ENCODE measurements at regions not wholly inside any gene's neighbourhood (a gene's known extent, or its start where the extent isn't known, plus 50 kb on each side); places are given as distances from the start of the nearest gene placed in this dataset.

DNA sequence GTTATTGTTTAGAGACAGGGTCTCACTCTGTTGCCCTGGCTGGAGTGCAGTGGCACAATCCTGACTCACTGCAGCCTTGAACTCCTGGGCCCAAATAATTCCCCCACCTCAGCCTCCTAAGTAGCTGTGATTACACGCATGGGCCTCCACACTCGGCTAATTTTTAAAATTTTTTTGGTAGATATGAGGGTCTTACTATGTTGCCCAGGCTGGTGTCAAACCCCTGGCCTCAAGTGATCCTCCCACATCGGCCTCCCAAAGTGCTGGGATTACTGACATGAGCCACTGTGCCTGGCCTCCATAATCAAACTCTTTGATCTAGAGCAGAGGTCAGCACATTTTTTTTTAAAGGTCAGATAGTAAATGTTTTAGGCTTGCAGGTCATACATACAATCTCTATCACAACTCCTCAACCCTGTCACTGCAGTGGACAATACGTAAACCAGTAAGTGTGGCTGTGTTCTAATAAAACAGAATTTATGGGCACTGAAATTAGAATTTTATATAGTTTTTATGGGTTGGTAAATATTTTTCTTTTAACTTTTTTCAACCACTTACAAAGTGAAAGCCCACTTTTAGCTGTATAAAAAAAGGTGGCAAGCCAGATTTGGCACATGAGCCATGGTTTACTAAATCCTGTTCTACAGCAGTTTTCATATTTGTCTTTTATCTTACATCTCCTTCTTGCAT lies 105.1 kb upstream of the RAPGEF2 start:
- H3K27ac Mint-ChIP-seq: no peak overlapping the region
- peaks cover 6% of the 10 kb centered on the region for H3K9me3 Mint-ChIP-seq
- no peak overlapping the region for H3K4me3 Mint-ChIP-seq
- peaks cover 2% of the 10 kb centered on the region for H3K27me3 Mint-ChIP-seq
- no peak for ATAC-seq
- no peaks in the 10 kb centered on the region for H3K36me3 Mint-ChIP-seq
- H3K4me1 Mint-ChIP-seq: peaks cover 6% of the 10 kb centered on the region

DNA sequence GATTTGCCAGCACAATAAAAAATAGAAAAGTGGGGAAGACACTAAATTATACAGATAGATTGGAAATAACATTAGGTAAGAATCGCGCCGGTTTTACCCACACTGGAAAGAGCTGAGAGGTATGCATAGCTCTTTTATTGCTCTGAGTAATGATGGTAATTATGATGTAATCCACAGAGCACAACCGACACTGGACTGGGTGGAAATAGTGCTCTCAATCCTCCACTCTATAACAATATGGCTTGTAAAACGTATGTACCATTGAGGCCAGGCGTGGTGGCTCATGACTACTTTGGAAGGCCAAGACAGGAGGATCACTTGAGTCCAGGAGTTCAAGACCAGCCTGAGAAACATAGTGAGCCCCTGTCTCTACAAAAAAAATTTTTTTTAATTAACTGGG lies 104.3 kb upstream of the RAPGEF2 start:
- peaks cover 10% of the 10 kb centered on the region for H3K27me3 Mint-ChIP-seq
- no peaks in the 10 kb centered on the region for H3K36me3 Mint-ChIP-seq
- H3K9me3 Mint-ChIP-seq: peaks cover 6% of the 10 kb centered on the region
- peaks cover 5% of the 10 kb centered on the region for H3K4me1 Mint-ChIP-seq
- H3K27ac Mint-ChIP-seq: no peak overlapping the region
- no peak overlapping the region for H3K4me3 Mint-ChIP-seq
- ATAC-seq: no peak

DNA sequence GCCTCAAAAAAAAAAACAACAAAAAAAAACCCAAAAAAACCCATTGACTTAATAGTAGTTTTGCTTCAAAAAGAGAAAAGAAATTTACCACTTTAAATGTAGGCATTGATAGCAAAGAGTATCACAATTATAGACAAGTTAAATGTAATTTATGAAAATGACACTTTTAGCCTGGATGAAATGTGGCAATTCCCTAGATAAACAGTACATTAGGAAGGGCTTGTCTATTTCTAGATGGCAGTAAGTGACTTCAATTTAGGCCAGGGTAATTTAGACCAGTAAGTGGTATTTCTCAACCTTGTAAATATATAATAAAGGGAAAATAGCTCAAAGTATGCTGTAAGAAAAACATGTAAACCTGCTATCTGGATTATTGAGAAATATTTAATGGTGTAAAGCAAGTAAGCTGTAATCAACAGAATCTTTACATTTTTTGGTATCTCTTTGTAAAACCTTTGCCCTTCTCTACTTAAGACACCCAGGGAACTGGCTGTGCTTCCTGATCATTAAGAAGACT lies 103.7 kb upstream of the RAPGEF2 start:
- no peaks in the 10 kb centered on the region for H3K36me3 Mint-ChIP-seq
- ATAC-seq: no peak

DNA sequence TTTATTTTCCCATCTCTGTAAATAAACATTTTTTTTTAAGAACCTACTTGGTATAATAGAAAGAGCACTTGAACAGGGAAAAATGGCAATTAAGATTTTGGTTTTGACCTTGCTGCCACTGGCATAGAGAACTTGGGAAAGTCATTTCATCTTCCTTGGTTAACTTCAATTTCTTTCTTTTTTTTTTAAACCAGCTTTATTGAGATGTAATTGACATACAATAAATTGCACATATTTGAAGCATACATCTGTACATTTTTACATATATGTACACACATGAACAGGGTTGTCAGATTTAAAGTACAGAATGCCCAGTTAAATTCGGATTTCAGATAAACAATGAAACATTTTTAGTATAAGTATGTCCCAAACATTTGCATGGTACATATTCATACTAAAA lies 103.0 kb upstream of the RAPGEF2 start:
- ATAC-seq: no peak
- Mint-ChIP-seq H3K9me3 (peaks cover 6% of the 10 kb centered on the region), H3K4me1 (no peaks in the 10 kb centered on the region), H3K27ac (no peak overlapping the region), H3K4me3 (no peak overlapping the region), H3K27me3 (peaks cover 12% of the 10 kb centered on the region), H3K36me3 (no peaks in the 10 kb centered on the region)

More for the DNA sequence above, 103.7 kb upstream of the RAPGEF2 start:
- no peak overlapping the region for H3K4me3 Mint-ChIP-seq
- H3K27ac Mint-ChIP-seq: no peak overlapping the region
- H3K27me3 Mint-ChIP-seq: peaks cover 12% of the 10 kb centered on the region
- H3K4me1 Mint-ChIP-seq: no peaks in the 10 kb centered on the region
- H3K9me3 Mint-ChIP-seq: peaks cover 6% of the 10 kb centered on the region

DNA sequence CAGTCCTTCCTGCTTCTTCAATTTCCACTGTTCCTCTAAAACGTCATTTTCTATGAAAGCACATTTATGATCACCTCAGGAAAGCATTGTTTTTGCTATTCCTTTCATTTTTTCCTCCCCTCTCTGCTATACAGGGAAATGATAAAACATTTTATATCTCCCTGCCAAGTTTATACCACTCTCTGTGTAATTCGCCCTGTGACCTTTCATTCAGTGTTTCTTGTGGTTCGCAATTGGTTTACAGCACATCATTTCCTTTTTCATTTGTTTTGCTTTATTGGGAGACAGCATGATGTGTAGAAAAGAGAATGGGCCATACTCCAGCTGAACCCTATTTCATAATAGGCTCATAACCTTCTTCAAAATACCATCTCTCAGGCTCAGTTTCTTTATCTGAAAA lies 99.9 kb upstream of the RAPGEF2 start:
- ATAC-seq: no peak
- H3K27ac Mint-ChIP-seq: no peak overlapping the region
- H3K9me3 Mint-ChIP-seq: peaks cover 6% of the 10 kb centered on the region
- H3K27me3 Mint-ChIP-seq: peaks cover 32% of the 10 kb centered on the region
- H3K4me3 Mint-ChIP-seq: no peak overlapping the region
- H3K36me3 Mint-ChIP-seq: no peaks in the 10 kb centered on the region
- no peaks in the 10 kb centered on the region for H3K4me1 Mint-ChIP-seq

DNA sequence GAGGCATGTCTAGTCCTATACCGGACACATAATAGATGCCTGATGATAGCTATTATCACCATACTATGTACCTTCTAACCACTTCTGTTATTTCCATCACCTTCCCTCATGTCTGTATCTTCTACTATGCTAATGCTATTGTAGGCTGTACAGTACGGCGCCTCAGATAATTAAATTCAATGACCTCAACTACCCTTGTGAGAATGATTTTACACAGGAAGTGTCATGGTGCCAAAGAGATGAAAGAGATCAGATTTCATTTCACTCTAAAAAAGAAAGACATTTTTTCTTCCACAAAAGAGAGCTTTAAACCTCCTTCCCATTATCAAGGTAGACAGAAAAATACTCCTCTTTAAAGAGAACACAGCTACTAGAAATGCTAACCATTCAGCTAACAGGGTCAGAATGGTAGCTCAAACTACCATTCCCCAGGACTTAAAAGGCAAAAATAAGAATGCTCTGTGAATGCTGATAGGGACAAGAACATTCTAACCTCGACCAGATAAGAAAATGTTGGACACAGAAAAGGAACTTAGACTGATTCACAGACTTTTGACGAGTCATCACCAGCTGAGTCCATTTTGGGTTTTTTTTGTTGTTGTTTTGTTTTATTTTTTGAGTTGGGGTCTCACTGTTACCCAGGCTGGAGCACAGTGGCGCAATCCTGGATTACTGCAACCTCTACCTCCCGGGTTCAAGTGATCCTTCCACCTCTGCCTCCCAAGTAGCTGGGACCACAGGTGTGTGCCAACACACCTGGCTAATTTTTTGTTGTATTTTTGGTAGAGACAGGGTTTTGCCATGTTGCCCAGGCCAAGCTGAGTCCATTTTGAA lies 99.2 kb upstream of the RAPGEF2 start:
- H3K4me1 Mint-ChIP-seq: no peaks in the 10 kb centered on the region
- H3K9me3 Mint-ChIP-seq: peaks cover 6% of the 10 kb centered on the region
- no peaks in the 10 kb centered on the region for H3K36me3 Mint-ChIP-seq
- H3K4me3 Mint-ChIP-seq: no peak overlapping the region
- no peak for ATAC-seq
- H3K27ac Mint-ChIP-seq: no peak overlapping the region
- H3K27me3 Mint-ChIP-seq: peaks cover 32% of the 10 kb centered on the region

DNA sequence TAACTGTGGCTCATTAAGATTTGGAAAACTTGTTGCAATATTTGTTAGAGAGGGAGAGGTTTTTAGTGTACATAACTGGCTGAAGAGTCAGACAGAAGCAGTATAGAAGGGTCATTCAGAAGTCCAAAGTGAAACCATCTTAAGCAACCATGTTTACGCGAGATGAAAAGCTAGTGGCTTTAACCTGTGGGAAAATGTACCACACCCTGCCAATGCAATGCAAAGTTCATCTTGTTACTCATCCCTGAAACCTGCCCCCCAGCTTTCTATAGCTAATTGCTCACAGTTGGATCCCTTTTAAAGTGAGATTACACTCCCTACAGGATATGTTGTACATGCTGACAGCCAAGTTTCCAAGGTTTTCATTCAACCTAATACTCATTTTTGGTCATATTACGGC lies 96.7 kb upstream of the RAPGEF2 start:
- no peak for ATAC-seq
- Mint-ChIP-seq H3K4me3 (no peak overlapping the region), H3K4me1 (no peaks in the 10 kb centered on the region), H3K9me3 (peaks cover 6% of the 10 kb centered on the region), H3K27me3 (peaks cover 46% of the 10 kb centered on the region), H3K27ac (no peak overlapping the region), H3K36me3 (no peaks in the 10 kb centered on the region)

DNA sequence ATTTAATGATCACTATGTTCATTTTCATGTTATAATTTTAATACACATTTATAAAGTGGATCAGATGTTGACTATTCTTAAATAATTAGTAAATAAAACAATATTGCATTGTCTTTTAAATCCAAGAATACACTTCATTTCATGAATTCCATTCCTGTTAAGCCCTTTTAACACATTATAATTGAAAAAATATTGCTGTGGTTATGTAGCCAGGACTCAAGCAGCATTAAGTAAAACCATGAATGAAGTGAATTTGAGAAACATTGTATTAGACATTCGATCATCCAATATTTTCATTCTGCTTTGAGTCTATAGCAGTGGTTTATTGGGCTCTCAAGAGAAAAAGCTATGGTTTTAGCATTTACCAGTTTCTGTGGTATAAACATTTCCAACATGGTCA lies 94.2 kb upstream of the RAPGEF2 start:
- no peaks in the 10 kb centered on the region for H3K4me1 Mint-ChIP-seq
- no peak for ATAC-seq

DNA sequence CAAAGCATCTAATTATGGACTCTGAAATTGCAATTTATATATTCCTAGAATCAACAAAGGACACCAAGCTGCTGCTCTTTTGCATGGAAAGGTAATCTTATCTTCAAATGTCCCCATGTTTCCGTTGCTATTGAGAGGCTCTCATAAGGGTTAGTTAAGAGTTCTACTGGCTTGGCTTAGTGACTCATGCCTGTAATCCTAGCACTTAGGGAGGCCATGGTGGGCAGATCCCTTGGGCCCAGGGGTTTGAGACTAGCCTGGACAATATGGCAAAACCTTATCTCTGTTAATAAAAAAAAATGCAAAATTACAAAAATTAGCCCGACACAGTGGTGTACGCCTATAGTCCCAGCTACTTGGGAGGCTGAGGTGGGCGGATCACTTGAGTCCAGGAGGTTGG lies 93.4 kb upstream of the RAPGEF2 start:
- H3K4me3 Mint-ChIP-seq: no peak overlapping the region
- no peak for ATAC-seq
- H3K36me3 Mint-ChIP-seq: no peaks in the 10 kb centered on the region

More for the DNA sequence above, 94.2 kb upstream of the RAPGEF2 start:
- H3K4me3 Mint-ChIP-seq: no peak overlapping the region
- H3K36me3 Mint-ChIP-seq: no peaks in the 10 kb centered on the region
- H3K27ac Mint-ChIP-seq: no peak overlapping the region
- H3K27me3 Mint-ChIP-seq: peaks cover 40% of the 10 kb centered on the region
- no peaks in the 10 kb centered on the region for H3K9me3 Mint-ChIP-seq

DNA sequence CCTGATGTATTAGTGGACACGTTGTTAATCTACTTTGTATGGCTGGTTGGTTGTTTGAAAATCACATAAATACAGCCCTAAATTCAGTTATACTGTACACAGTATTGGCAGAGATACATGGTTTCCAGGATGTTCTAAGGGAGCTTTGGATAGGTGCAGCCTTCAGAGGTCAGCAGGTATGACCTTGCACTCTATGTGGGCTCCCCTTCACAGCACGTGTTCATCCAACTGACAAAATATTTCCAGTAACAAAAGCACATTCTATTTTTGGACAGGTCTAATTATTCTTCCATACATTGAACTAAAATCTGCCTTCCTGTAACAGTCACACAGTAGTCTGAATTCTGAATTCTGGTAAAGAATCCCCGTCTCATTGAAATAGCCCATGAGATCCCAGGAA lies 92.8 kb upstream of the RAPGEF2 start:
- H3K4me1 Mint-ChIP-seq: no peaks in the 10 kb centered on the region
- H3K27ac Mint-ChIP-seq: no peak overlapping the region
- no peak overlapping the region for H3K4me3 Mint-ChIP-seq
- H3K27me3 Mint-ChIP-seq: peaks cover 43% of the 10 kb centered on the region
- no peak for ATAC-seq
- H3K36me3 Mint-ChIP-seq: no peaks in the 10 kb centered on the region
- no peaks in the 10 kb centered on the region for H3K9me3 Mint-ChIP-seq

More for the DNA sequence above, 93.4 kb upstream of the RAPGEF2 start:
- Mint-ChIP-seq H3K27me3 (peaks cover 43% of the 10 kb centered on the region), H3K9me3 (no peaks in the 10 kb centered on the region), H3K4me1 (no peaks in the 10 kb centered on the region), H3K27ac (no peak overlapping the region)

DNA sequence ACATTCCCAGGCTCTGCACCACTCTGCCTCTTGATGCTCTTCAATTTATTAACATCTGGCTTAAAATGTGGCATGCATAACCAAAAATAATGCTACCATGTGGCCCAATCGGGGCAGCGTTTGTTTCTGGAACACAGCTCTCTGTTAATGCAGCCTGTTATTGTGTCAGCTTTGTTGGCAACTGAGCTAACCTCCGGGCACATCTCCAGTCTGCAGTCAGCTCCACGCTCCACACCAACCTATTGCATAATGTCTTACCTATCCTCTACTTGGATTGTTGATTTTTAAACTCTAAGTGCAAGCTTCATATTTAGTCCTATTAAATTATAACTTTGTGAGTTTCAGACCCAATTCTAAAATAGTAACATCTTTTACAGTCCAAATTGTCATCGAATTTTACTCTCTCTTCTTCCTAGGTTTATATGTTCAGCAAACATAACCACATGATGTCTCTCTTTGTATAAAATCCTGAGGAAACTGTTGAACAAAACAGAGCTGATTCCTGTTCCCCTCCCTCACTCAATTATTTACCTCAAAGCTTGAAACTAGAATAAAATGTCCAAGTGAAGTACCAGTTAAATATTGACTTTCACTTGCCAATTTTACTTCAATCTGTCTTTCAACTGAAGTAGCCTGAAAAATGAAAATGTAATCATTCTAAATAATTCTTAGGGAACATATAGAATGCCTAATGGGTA lies 92.2 kb upstream of the RAPGEF2 start:
- no peaks in the 10 kb centered on the region for H3K36me3 Mint-ChIP-seq
- no peak overlapping the region for H3K27ac Mint-ChIP-seq
- H3K4me3 Mint-ChIP-seq: no peak overlapping the region
- no peaks in the 10 kb centered on the region for H3K9me3 Mint-ChIP-seq
- no peak for ATAC-seq
- H3K27me3 Mint-ChIP-seq: peaks cover 43% of the 10 kb centered on the region
- no peaks in the 10 kb centered on the region for H3K4me1 Mint-ChIP-seq

DNA sequence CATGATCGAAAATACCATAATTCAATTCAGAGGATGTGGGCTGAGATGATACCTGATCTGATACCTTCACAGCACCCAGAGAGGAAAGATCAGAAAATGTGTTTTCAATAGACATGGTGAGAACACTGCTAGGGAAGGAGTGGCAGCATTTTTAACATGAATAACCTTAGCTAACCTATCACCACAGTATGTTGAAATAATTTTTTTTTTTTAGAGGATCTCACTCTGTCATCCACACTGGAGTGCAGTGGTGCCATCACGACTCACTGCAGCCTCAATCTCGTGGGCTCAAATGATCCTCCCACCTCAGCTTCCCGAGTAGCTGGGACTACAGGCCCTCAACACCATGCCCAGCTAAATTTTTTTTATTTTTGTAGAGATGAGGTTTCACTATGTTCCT lies 90.5 kb upstream of the RAPGEF2 start:
- Mint-ChIP-seq H3K27me3 (peaks cover 46% of the 10 kb centered on the region), H3K27ac (no peak overlapping the region), H3K4me3 (no peak overlapping the region), H3K9me3 (no peaks in the 10 kb centered on the region), H3K36me3 (no peaks in the 10 kb centered on the region), H3K4me1 (peaks cover 13% of the 10 kb centered on the region)
- ATAC-seq: no peak

DNA sequence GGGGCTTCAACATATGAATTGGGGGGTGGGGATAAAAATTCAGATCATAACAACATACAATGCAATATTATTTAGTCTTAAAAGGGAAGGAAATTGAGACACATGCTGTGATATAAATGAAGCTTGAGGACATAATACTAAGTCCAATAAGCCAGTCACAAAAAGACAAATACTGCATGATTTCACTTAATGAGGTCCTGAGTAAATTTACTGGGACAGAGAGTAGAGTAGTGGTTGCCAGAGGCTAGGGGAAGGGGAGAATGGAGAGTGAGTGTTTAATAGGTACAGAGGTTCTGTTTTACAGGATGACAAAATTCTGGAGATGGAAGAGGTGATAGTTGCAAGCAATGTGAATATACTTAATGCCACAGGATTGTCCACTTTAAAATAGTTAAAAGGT lies 89.2 kb upstream of the RAPGEF2 start:
- Mint-ChIP-seq H3K4me1 (peaks cover 26% of the 10 kb centered on the region), H3K4me3 (no peak overlapping the region), H3K27me3 (peaks cover 41% of the 10 kb centered on the region), H3K27ac (no peak overlapping the region), H3K9me3 (no peaks in the 10 kb centered on the region), H3K36me3 (no peaks in the 10 kb centered on the region)
- ATAC-seq: no peak

DNA sequence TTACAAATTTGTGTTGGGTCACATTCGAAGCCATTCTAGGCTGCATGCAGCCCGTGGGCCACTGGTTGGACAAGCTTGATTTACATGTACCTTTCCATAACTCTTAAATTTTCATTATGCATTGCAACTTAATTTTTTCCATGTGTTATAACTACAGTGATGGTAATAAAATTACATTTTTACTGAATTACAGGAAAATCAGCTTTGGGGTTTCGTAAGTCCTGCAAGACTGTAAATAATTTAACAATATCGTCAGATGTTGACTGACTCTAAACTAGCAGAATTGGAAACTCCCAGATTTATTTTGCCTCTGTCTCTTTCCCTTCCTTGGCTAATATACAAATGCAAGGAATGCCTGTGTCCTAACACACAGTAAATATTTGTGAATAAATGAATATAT lies 88.0 kb upstream of the RAPGEF2 start:
- H3K4me1 Mint-ChIP-seq: peaks cover 26% of the 10 kb centered on the region
- no peaks in the 10 kb centered on the region for H3K36me3 Mint-ChIP-seq

DNA sequence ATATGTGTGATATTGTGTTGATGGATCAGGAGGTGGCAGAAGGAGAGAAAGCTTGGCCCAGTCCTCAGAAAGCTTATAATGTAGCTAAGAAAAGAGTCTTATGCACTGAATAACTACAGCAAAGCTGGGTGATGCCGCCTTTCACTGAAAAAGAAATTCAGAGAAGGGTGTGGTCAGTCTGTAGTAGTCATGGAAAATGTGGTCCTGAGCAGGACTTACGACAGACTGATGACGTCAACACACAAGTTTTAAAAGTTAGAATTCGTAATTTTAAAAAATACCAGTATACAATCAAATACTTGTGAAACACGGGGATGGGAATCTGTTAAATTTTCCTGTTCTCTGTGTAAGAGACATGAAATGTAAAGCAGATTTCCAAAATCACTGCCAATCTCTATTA lies 87.0 kb upstream of the RAPGEF2 start:
- Mint-ChIP-seq H3K27ac (no peak overlapping the region), H3K4me1 (peaks cover 26% of the 10 kb centered on the region), H3K4me3 (no peak overlapping the region), H3K9me3 (no peaks in the 10 kb centered on the region), H3K27me3 (peaks cover 38% of the 10 kb centered on the region), H3K36me3 (no peaks in the 10 kb centered on the region)
- ATAC-seq: no peak

More for the DNA sequence above, 88.0 kb upstream of the RAPGEF2 start:
- no peak overlapping the region for H3K4me3 Mint-ChIP-seq
- no peak for ATAC-seq
- H3K27me3 Mint-ChIP-seq: peaks cover 48% of the 10 kb centered on the region
- no peak overlapping the region for H3K27ac Mint-ChIP-seq
- no peaks in the 10 kb centered on the region for H3K9me3 Mint-ChIP-seq
